Heart right ventricle (tissue), 16 donors: ENCODE measurements at regions not wholly inside any gene's neighbourhood (a gene's known extent, or its start where the extent isn't known, plus 50 kb on each side); places are given as distances from the start of the nearest gene placed in this dataset.
A peak's percentile ranks its signal among the peaks of the same experiment; 100 is the strongest.

Experiments
- ATAC-seq, 8 donors: fragments of 200-7000 bp; cut with Tn5 transposase; one replicate each; pipeline ENCODE4 v1.9.1; 2020; ENCODE audit warnings: mild to moderate bottlenecking in 8 of 8, moderate library complexity in 8 of 8, moderate number of reproducible peaks in 1 of 8
- DNase-seq, 2 donors: peaks; one replicate each; pipeline ENCODE4 v3.0.0-alpha.2; 2020
- H3K27ac ChIP-seq, 10 donors: fragments of 200-600 bp; sonication (generic) in 2 of 10; one replicate each; pipeline versions ENCODE4 v1.5.0 to v1.8.0; 2020 to 2022; ENCODE audit warnings: mild to moderate bottlenecking in 3 of 10
- H3K27me3 ChIP-seq, 7 donors: fragments of 200-600 bp; one replicate each; pipeline ENCODE4 v1.8.0; 2021 to 2022; ENCODE audit warnings: mild to moderate bottlenecking in 2 of 7
- H3K36me3 ChIP-seq, 9 donors: fragments of 200-600 bp; sonication (generic) in 1 of 9; one replicate each; pipeline versions ENCODE4 v1.5.0 to v1.8.0; 2020 to 2022; ENCODE audit warnings: mild to moderate bottlenecking in 2 of 9
- H3K4me1 ChIP-seq, 9 donors: fragments of 200-600 bp; sonication (generic) in 1 of 9; one replicate each; pipeline versions ENCODE4 v1.5.0 to v1.8.0; 2020 to 2022; ENCODE audit warnings: mild to moderate bottlenecking in 4 of 9
- H3K4me3 ChIP-seq, 10 donors: fragments of 200-600 bp; sonication (generic) in 2 of 10; one replicate each; pipeline versions ENCODE4 v1.5.0 to v1.8.0; 2020 to 2022; ENCODE audit warnings: mild to moderate bottlenecking in 7 of 10, moderate library complexity in 2 of 10
- H3K9me3 ChIP-seq, 11 donors: fragments of 200-600 bp in 10 of 11; sonication (generic) in 2 of 11; one replicate each; pipeline versions ENCODE4 v1.5.0 to v1.8.0; 2013 to 2022; ENCODE audit warnings: mild to moderate bottlenecking in 2 of 11, control low read depth in 1 of 11, moderate library complexity in 1 of 11
- WGBS, 2 donors: extraction: QIAGEN DNeasy Blood & Tissue Kit; methylation state at CpG; one replicate each; pipeline ENCODE4 v1.1.7; 2013; ENCODE audit warnings: inconsistent platforms in 1 of 2; 5-methylcytosine and 5-hydroxymethylcytosine counted together
- intact Hi-C, 10 donors: fragments of 100-400 bp; cut with DNase I; formaldehyde crosslinking; loops; one replicate each; pipeline versions ENCODE4 v1.11.1 to v1.14.2; 2022
- TF ChIP-seq, protein P1 (sequence below), 9 donors: fragments of 200-600 bp; sonication (generic) in 2 of 9; IDR thresholded peaks; one replicate each; pipeline versions ENCODE4 v1.5.0 to v1.8.0; 2021 to 2022; ENCODE audit warnings: antibody characterized with exemption in 9 of 9, mild to moderate bottlenecking in 5 of 9, moderate library complexity in 1 of 9
- donor health status: Arrhythmogenic right ventricular cardiomyopathy.
- donor health status: ischemic (EF 13 %, LVEDD 7.1; RV severe dilation, severe dysfunction).
- donor health status: healthy with polysubstance abuse.
- donor health status: DM: no; HTN: yes; CAD: no.
- donor health status: DM: no; HTN: no; CAD: no.
- donor health status: ischemic (EF 25% LVEDD 6.9; RV normal size, moderate dysfunction).
- donor health status: ischemic (EF 25% LVEDD 5.7; RV mildly dilated, moderate dysfunction).
- donor health status: healthy.
- donor health status: DM: yes; HTN: yes; CAD: no.
- donor health status: Ischemic cardiomyopathy.
- donor health status: ischemic (EF 35%, LVEDD 5.7; RV mildly dilated, moderate dysfunction).
- donor health status: nonischemic (EF 11% LVEDD 7.7; RV severe dilation, severe dysfunction).
- donor health status: DM: yes; HTN: yes; CAD: no.
- donor health status: PGD.
- donor health status: ischemic (EF 29% LVEDD 5.4; RV normal size, mild dysfunction).
- donor health status: nonischemic (EF 23%, LVEDD 6.1; RV moderate dilation, normal function).

DNA sequence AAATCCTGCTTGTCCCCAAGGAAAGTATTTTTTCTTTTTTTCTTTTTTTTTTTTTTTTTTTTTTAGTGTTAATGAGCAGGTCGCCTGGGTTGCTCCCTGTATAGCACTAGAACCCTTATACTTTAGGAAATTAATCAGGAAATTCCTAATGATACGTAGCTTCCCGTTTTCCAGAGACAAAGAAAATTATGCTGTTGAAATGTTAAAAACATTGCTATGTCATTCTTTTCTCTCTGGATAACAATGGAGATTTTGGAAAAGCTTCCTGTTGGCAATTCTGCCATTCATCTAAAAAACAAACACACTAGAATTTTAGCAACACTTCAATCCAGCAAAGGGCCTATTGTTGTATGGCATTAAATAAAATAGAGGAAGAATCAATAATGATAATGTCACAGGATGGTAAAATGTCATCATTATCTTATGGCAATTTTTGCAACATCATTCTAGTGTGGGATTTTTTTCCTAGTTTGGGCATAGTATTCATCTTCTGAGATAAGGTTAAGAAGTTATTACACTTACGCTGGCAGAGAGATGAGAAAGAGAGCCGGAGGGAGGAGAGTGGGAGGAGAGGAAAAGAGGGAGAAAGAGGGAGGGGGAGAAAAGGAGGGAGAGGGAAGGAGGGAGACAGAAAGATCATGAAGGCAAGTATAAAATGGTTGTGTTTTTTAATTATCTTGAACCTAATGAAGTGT is 315.8 kb upstream of the PDE4D start:
- Histone ChIP-seq H3K4me3 (no peak overlapping the region), H3K9me3 (no peaks in the 10 kb centered on the region), H3K36me3 (no peaks in the 10 kb centered on the region), H3K4me1 (peaks cover 0 to 16% (median 0%) of the 10 kb centered on the region in 9 donors), H3K27me3 (no peaks in the 10 kb centered on the region), H3K27ac (no peak overlapping the region)
- 36 to 37% methylated on average over 5 of the region's 5 CpGs for WGBS, 2 donors
- DNase-seq (no peak), ATAC-seq (no peak)
- intact Hi-C loops, result no loop called here
- TF ChIP-seq, protein P1, sequence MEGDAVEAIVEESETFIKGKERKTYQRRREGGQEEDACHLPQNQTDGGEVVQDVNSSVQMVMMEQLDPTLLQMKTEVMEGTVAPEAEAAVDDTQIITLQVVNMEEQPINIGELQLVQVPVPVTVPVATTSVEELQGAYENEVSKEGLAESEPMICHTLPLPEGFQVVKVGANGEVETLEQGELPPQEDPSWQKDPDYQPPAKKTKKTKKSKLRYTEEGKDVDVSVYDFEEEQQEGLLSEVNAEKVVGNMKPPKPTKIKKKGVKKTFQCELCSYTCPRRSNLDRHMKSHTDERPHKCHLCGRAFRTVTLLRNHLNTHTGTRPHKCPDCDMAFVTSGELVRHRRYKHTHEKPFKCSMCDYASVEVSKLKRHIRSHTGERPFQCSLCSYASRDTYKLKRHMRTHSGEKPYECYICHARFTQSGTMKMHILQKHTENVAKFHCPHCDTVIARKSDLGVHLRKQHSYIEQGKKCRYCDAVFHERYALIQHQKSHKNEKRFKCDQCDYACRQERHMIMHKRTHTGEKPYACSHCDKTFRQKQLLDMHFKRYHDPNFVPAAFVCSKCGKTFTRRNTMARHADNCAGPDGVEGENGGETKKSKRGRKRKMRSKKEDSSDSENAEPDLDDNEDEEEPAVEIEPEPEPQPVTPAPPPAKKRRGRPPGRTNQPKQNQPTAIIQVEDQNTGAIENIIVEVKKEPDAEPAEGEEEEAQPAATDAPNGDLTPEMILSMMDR (IDR thresholded peaks at IDR 0.05), result no peak

DNA sequence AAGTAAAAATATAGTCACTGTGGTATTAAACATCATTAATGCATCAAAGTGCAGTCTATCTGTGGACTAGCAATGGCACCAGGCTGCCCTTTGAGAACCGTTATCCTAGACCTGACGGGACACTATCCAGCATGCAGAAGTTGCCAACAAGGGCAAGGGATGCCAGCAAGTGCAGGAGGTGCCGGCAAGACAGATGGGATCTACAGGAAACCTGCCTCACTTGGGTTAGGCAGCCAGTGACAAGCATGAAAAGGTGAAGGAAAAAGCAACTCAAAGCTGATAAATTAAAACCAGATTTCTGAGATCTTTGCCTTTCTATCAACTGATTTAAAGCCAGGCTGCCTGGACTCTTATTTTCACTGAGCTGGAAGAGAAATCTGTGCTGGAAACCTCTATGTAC is 315.2 kb upstream of the PDE4D start:
- DNase-seq (no peak), ATAC-seq (no peak)
- no peaks in the 10 kb centered on the region for H3K9me3 ChIP-seq
- 44 to 62% methylated on average over 3 of the region's 3 CpGs for WGBS, 2 donors
- H3K27me3 ChIP-seq, result no peaks in the 10 kb centered on the region
- H3K36me3 ChIP-seq, result no peaks in the 10 kb centered on the region
- intact Hi-C loops, result no loop called here
- no peak overlapping the region for H3K4me3 ChIP-seq
- TF ChIP-seq, protein P1 (IDR thresholded peaks at IDR 0.05), result no peak
- H3K4me1 ChIP-seq, result peaks cover 0 to 16% (median 0%) of the 10 kb centered on the region in 9 donors
- H3K27ac ChIP-seq, result no peak overlapping the region

DNA sequence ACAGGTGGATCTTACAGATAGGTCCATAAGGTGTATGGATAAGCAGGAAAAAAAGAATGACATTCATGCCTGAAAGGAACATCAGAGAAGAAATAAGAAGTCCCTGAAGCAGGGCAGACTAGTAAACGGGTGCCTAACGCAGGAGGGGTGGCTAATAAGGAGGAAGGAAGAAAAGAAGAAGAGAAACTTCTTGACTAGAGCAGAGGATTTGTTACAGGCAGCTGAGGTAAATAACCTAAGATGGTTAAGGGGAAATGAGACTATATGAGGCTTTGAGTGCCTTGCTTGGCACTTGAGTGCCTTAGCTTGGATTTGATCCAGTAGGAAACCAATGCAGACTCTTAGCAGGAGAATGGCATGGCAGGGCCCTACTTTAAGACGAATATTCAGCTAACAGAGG is 313.5 kb upstream of the PDE4D start:
- intact Hi-C loops, result no loop called here
- Histone ChIP-seq H3K27me3 (no peaks in the 10 kb centered on the region), H3K36me3 (no peaks in the 10 kb centered on the region), H3K4me1 (peaks cover 0 to 22% (median 0%) of the 10 kb centered on the region in 9 donors), H3K27ac (no peak overlapping the region), H3K4me3 (no peak overlapping the region), H3K9me3 (no peaks in the 10 kb centered on the region)
- WGBS, 2 donors, result 68 to 71% methylated on average over 3 of the region's 3 CpGs
- peak in 5 of 8 donors; percentile 19 to 71 (median 41) for ATAC-seq
- TF ChIP-seq, protein P1 (IDR thresholded peaks at IDR 0.05), result no peak
- peak in 1 of 2 donors; percentile 2 for DNase-seq

DNA sequence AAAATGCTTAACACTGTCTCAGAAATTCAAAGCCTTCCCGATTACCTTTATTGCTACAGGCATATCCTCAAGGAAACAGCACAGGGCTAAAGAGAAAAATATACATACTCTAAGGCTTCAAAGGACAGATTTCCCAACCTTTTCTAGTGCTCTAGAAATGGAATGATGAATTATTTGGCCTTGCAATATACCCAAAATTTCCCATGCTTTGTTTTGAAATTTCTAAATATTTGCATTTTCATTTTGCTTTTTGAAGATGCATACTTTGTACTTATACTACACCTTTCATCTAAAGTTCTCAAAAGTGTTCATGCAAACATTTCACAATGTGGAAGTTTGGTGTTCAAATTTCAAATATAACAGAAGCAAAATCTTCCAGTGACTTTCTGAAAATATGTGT is 312.7 kb upstream of the PDE4D start:
- no peak for ATAC-seq
- intact Hi-C loops, result no loop called here
- Histone ChIP-seq H3K4me3 (no peak overlapping the region), H3K4me1 (peaks cover 0 to 22% (median 0%) of the 10 kb centered on the region in 9 donors), H3K9me3 (no peaks in the 10 kb centered on the region), H3K27me3 (no peaks in the 10 kb centered on the region), H3K36me3 (no peaks in the 10 kb centered on the region), H3K27ac (no peak overlapping the region)
- WGBS, 2 donors, result 72 to 78% methylated on average over 1 of the region's 1 CpG
- no peak for DNase-seq
- TF ChIP-seq, protein P1 (IDR thresholded peaks at IDR 0.05), result no peak
